IMR-90 (cell line): ENCODE measurements at regions not wholly inside any gene's neighbourhood (a gene's known extent, or its start where the extent isn't known, plus 50 kb on each side); places are given as distances from the start of the nearest gene placed in this dataset.

Experiments used
- ATAC-seq: fragments of 200-7000 bp; cut with Tn5 transposase; 2 replicates; pipeline ENCODE4 v1.9.1; 2020; ENCODE audit warnings: low read depth, mild to moderate bottlenecking, moderate library complexity
- BruUV-seq: library from RNA; stranded (reverse); fragments of 400-500 nt; replicated peaks from 2 replicates; lab custom pipeline; 2021; lab: Mats Ljungman, UMichigan
- CTCF ChIA-PET: fragments of 300-600 bp; formaldehyde crosslinking; extraction: SDS; loops from one replicate; lab custom pipeline; 2021; ENCODE audit warnings: antibody characterized with exemption; lab: Yijun Ruan, JAX
- POLR2A ChIA-PET: fragments of 300-600 bp; sonication (Branson Sonifier 250); formaldehyde crosslinking; loops from one replicate; lab custom pipeline; 2022; ENCODE audit warnings: antibody characterized with exemption; ENCODE audit not compliant: unreplicated experiment; lab: Charles Lee
- DNase-seq: peaks from one replicate; pipeline ENCODE4 v3.0.0; 2013
- H2AFZ ChIP-seq: replicated peaks from 2 replicates; pipeline ENCODE3; 2013; ENCODE audit warnings: low read length, mild to moderate bottlenecking; ENCODE audit not compliant: poor library complexity
- H2AK5ac ChIP-seq: 2 replicates; pipeline ENCODE4 v1.6.1; 2013; ENCODE audit warnings: low read depth, low read length, inconsistent platforms
- H2AK9ac ChIP-seq: replicated peaks from 2 replicates; pipeline ENCODE3; 2013; ENCODE audit warnings: mild to moderate bottlenecking, low read depth, low read length, moderate library complexity; ENCODE audit not compliant: poor library complexity
- H2BK120ac ChIP-seq: 2 replicates; pipeline ENCODE4 v1.6.1; 2013; ENCODE audit warnings: low read depth, low read length, inconsistent platforms
- H2BK15ac ChIP-seq: 3 replicates; pipeline ENCODE4 v1.6.1; 2013; ENCODE audit warnings: low read depth, low read length, inconsistent platforms
- H2BK20ac ChIP-seq: 2 replicates; pipeline ENCODE4 v1.6.1; 2013; ENCODE audit warnings: low read depth, mild to moderate bottlenecking, inconsistent platforms, low read length, moderate library complexity
- H2BK5ac ChIP-seq: 2 replicates; pipeline ENCODE4 v1.6.1; 2013; ENCODE audit warnings: mild to moderate bottlenecking, low read depth, low read length, inconsistent platforms; ENCODE audit not compliant: poor library complexity, severe bottlenecking
- H3K14ac ChIP-seq: replicated peaks from 2 replicates; pipeline ENCODE4 v1.6.1; 2013; ENCODE audit warnings: low read depth, low read length, inconsistent platforms
- H3K18ac ChIP-seq: 2 replicates; pipeline ENCODE4 v1.6.1; 2013; ENCODE audit warnings: low read depth, low read length, control low read depth
- H3K23ac ChIP-seq: 2 replicates; pipeline ENCODE4 v1.6.1; 2013; ENCODE audit warnings: low read depth, low read length, inconsistent platforms
- H3K27ac ChIP-seq: 2 replicates; pipeline ENCODE4 v1.5.1; 2013; ENCODE audit warnings: mild to moderate bottlenecking, control low read depth, low read length; ENCODE audit not compliant: insufficient read depth
- H3K27me3 ChIP-seq: 2 replicates; pipeline ENCODE4 v1.6.1; 2013; ENCODE audit warnings: low read length; ENCODE audit not compliant: control insufficient read depth, insufficient read depth
- H3K36me3 ChIP-seq: 2 replicates; pipeline ENCODE4 v1.6.1; 2013; ENCODE audit warnings: low read length, mixed read lengths; ENCODE audit not compliant: control insufficient read depth, insufficient read depth
- H3K4ac ChIP-seq: 2 replicates; pipeline ENCODE4 v1.6.1; 2013; ENCODE audit warnings: low read depth, low read length, inconsistent platforms
- H3K4me1 ChIP-seq: 2 replicates; pipeline ENCODE4 v1.6.1; 2013; ENCODE audit warnings: low read length, mixed read lengths; ENCODE audit not compliant: control insufficient read depth, insufficient read depth
- H3K4me2 ChIP-seq: 2 replicates; pipeline ENCODE4 v1.6.1; 2013; ENCODE audit warnings: low read depth, mild to moderate bottlenecking, control low read depth, low read length, moderate library complexity
- H3K4me3 ChIP-seq: 2 replicates; pipeline ENCODE4 v1.5.1; 2013; ENCODE audit warnings: low read depth, mild to moderate bottlenecking, control low read depth, low read length, moderate library complexity; ENCODE audit not compliant: insufficient read depth
- H3K56ac ChIP-seq: 2 replicates; pipeline ENCODE4 v1.6.1; 2013; ENCODE audit warnings: low read length, inconsistent platforms; ENCODE audit not compliant: insufficient read depth; ENCODE audit errors: extremely low read depth
- H3K79me1 ChIP-seq, 2 experiments: 2 replicates each; pipeline ENCODE4 v1.6.1; 2013; ENCODE audit warnings: low read length in 2 of 2, inconsistent platforms in 1 of 2, low read depth in 1 of 2
- H3K9ac ChIP-seq: 2 replicates; pipeline ENCODE4 v1.6.1; 2013; ENCODE audit warnings: low read depth, low read length, control low read depth
- H3K9me1 ChIP-seq: 2 replicates; pipeline ENCODE4 v1.6.1; 2013; ENCODE audit warnings: low read length, inconsistent platforms; ENCODE audit not compliant: insufficient read depth
- H3K9me3 ChIP-seq: 2 replicates; pipeline ENCODE4 v1.6.1; 2013; ENCODE audit warnings: low read length; ENCODE audit not compliant: control insufficient read depth, insufficient read depth
- H4K20me1 ChIP-seq: 2 replicates; pipeline ENCODE4 v1.6.1; 2013; ENCODE audit warnings: low read length, inconsistent platforms; ENCODE audit not compliant: insufficient read depth
- H4K5ac ChIP-seq: 2 replicates; pipeline ENCODE4 v1.6.1; 2013; ENCODE audit warnings: mild to moderate bottlenecking, low read depth, low read length, control low read depth
- H4K8ac ChIP-seq, 2 experiments: 2 replicates each; pipeline ENCODE4 v1.6.1; 2013; ENCODE audit warnings: low read depth in 2 of 2, low read length in 2 of 2, control low read depth in 1 of 2, inconsistent platforms in 1 of 2
- H4K91ac ChIP-seq: 2 replicates; pipeline ENCODE4 v1.6.1; 2013; ENCODE audit warnings: low read depth, low read length, inconsistent platforms; ENCODE audit not compliant: insufficient read depth
- BHLHE40 ChIP-seq: fragments of 150-350 bp; IDR thresholded peaks from 2 replicates; pipeline ENCODE4 v1.6.1; 2016; ENCODE audit warnings: mild to moderate bottlenecking, low read depth, low read length
- CEBPB ChIP-seq: IDR thresholded peaks from 2 replicates; pipeline ENCODE4 v1.6.1; 2012; ENCODE audit warnings: low read depth, low read length, improper control_type of control experiment
- CHD1 ChIP-seq: IDR thresholded peaks from 2 replicates; pipeline ENCODE4 v1.6.1; 2012; ENCODE audit warnings: low read depth, low read length, improper control_type of control experiment
- FOS ChIP-seq: fragments of 150-350 bp; IDR thresholded peaks from 2 replicates; pipeline ENCODE4 v1.6.1; 2016; ENCODE audit warnings: low read depth, low read length
- MAFK ChIP-seq: IDR thresholded peaks from 2 replicates; pipeline ENCODE4 v1.6.1; 2012; ENCODE audit warnings: low read depth, low read length, improper control_type of control experiment
- MAZ ChIP-seq: IDR thresholded peaks from 2 replicates; pipeline ENCODE4 v1.6.1; 2012; ENCODE audit warnings: low read depth, mild to moderate bottlenecking, low read length, improper control_type of control experiment, moderate library complexity, borderline replicate concordance
- NFE2L2 ChIP-seq: fragments of 150-350 bp; IDR thresholded peaks from 2 replicates; pipeline ENCODE4 v1.6.1; 2016; ENCODE audit warnings: low read depth, mild to moderate bottlenecking, low read length
- POLR2A ChIP-seq: IDR thresholded peaks from 2 replicates; pipeline ENCODE4 v1.6.1; 2012; ENCODE audit warnings: mild to moderate bottlenecking, low read depth, low read length
- SMC3 ChIP-seq: fragments of 150-350 bp; IDR thresholded peaks from 2 replicates; pipeline ENCODE4 v1.6.1; 2016; ENCODE audit warnings: low read depth, mild to moderate bottlenecking, antibody characterized with exemption, low read length, moderate library complexity
- WGBS, 2 experiments: methylation state at CpG; one replicate each; pipeline versions ENCODE4 v1.1.5 to v1.1.7; 2013; ENCODE audit warnings: missing lambda C conversion rate in 2 of 2; ENCODE audit not compliant: insufficient read length in 1 of 2; ENCODE audit errors: extremely low coverage in 2 of 2; 5-methylcytosine and 5-hydroxymethylcytosine counted together
- dilution Hi-C: fragments of 300-500 bp; cut with HindIII; formaldehyde crosslinking; loops from one replicate; pipeline ENCODE4 v1.14.3; 2018; ENCODE audit warnings: low sequenced_read_pairs; ENCODE audit not compliant: unreplicated experiment
- in situ Hi-C: fragments of 300-500 bp; cut with MboI; formaldehyde crosslinking; loops from 3 replicates; pipeline ENCODE4 v1.14.3; 2019; ENCODE audit warnings: low sequenced_read_pairs, inconsistent platforms, mixed read lengths
- intact Hi-C: fragments of 100-400 bp; cut with micrococcal nuclease; formaldehyde crosslinking; loops from 2 replicates; pipeline ENCODE4 v1.10.0; 2022
- TF ChIP-seq, protein P1 (sequence below): fragments of 150-350 bp; IDR thresholded peaks from 2 replicates; pipeline ENCODE4 v1.6.1; 2017; ENCODE audit warnings: mild to moderate bottlenecking, antibody characterized with exemption, low read length, low read depth
- TF ChIP-seq, protein P2 (sequence below): fragments of 150-350 bp; IDR thresholded peaks from 2 replicates; pipeline ENCODE4 v1.6.1; 2016; ENCODE audit warnings: low read depth, mild to moderate bottlenecking, low read length, moderate library complexity, borderline replicate concordance
- TF ChIP-seq, protein P3 (sequence below): conservative IDR thresholded peaks from 2 replicates; pipeline ENCODE4 v1.5.1; 2012; ENCODE audit warnings: mild to moderate bottlenecking, low read depth, low read length, improper control_type of control experiment

DNA sequence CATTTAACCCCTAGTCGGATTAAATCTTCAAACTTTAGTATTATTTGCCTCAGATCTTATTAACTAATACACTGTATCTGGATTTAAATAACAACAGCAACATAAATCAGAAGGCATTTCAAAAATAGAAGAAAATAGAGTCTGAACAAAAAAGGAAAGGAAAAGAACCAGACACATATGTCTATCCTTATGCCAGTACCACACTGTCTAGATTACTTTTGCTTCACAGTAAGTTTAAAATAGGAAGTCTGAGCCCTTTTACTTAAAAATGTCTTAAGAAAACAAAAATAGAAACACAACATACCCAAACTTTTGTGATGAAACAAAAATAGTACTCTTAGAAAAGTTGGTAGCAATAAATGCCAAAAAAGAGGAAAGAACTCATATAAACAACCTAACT is 1615.8 kb downstream of the SI start:
- Histone ChIP-seq H4K8ac (no peak overlapping the region), H4K20me1 (no peaks in the 10 kb centered on the region), H3K9ac (no peak overlapping the region), H3K23ac (no peak overlapping the region), H3K18ac (no peak overlapping the region), H3K79me1 (no peaks in the 10 kb centered on the region), H2BK120ac (no peak overlapping the region), H3K14ac (no peak overlapping the region), H4K5ac (no peak overlapping the region), H3K9me3 (no peaks in the 10 kb centered on the region), H3K9me1 (no peaks in the 10 kb centered on the region), H3K4me3 (no peak overlapping the region), H3K4me1 (no peaks in the 10 kb centered on the region), H2BK15ac (no peak overlapping the region), H3K27me3 (no peaks in the 10 kb centered on the region), H3K27ac (no peak overlapping the region), H2AK9ac (no peak overlapping the region), H2BK5ac (no peak overlapping the region), H3K4ac (no peak overlapping the region), H2AFZ (no peak overlapping the region), H3K4me2 (no peak overlapping the region), H3K56ac (no peak overlapping the region), H4K91ac (no peak overlapping the region), H2AK5ac (no peak overlapping the region), H2BK20ac (no peak overlapping the region), H3K36me3 (no peaks in the 10 kb centered on the region)
- BruUV-seq = no TSS peak
- no peak for DNase-seq
- TF ChIP-seq NFE2L2 = no peak
- TF ChIP-seq, protein P1, sequence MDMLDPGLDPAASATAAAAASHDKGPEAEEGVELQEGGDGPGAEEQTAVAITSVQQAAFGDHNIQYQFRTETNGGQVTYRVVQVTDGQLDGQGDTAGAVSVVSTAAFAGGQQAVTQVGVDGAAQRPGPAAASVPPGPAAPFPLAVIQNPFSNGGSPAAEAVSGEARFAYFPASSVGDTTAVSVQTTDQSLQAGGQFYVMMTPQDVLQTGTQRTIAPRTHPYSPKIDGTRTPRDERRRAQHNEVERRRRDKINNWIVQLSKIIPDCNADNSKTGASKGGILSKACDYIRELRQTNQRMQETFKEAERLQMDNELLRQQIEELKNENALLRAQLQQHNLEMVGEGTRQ = no peak
- TF ChIP-seq FOS = no peak
- TF ChIP-seq, protein P2, sequence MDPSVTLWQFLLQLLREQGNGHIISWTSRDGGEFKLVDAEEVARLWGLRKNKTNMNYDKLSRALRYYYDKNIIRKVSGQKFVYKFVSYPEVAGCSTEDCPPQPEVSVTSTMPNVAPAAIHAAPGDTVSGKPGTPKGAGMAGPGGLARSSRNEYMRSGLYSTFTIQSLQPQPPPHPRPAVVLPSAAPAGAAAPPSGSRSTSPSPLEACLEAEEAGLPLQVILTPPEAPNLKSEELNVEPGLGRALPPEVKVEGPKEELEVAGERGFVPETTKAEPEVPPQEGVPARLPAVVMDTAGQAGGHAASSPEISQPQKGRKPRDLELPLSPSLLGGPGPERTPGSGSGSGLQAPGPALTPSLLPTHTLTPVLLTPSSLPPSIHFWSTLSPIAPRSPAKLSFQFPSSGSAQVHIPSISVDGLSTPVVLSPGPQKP = no peak
- no peak for TF ChIP-seq BHLHE40
- no peak for TF ChIP-seq SMC3
- no peak for TF ChIP-seq CEBPB
- TF ChIP-seq POLR2A = no peak
- TF ChIP-seq CHD1 = no peak
- no peak for TF ChIP-seq MAFK
- TF ChIP-seq MAZ = no peak
- TF ChIP-seq, protein P3, sequence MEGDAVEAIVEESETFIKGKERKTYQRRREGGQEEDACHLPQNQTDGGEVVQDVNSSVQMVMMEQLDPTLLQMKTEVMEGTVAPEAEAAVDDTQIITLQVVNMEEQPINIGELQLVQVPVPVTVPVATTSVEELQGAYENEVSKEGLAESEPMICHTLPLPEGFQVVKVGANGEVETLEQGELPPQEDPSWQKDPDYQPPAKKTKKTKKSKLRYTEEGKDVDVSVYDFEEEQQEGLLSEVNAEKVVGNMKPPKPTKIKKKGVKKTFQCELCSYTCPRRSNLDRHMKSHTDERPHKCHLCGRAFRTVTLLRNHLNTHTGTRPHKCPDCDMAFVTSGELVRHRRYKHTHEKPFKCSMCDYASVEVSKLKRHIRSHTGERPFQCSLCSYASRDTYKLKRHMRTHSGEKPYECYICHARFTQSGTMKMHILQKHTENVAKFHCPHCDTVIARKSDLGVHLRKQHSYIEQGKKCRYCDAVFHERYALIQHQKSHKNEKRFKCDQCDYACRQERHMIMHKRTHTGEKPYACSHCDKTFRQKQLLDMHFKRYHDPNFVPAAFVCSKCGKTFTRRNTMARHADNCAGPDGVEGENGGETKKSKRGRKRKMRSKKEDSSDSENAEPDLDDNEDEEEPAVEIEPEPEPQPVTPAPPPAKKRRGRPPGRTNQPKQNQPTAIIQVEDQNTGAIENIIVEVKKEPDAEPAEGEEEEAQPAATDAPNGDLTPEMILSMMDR = no peak
- in situ Hi-C loops = no loop called here
- no peak for ATAC-seq
- dilution Hi-C loops = no loop called here
- intact Hi-C loops = no loop called here
- no CpG with 5 or more reads among the region's 1 CpG for WGBS, 2 experiments
- ChIA-PET POLR2A (no interaction called here), CTCF (no interaction called here)
